ENCODE measurements at regions not wholly inside any gene's neighbourhood (a gene's known extent, or its start where the extent isn't known, plus 50 kb on each side); places are given as distances from the start of the nearest gene placed in this dataset.

DNA sequence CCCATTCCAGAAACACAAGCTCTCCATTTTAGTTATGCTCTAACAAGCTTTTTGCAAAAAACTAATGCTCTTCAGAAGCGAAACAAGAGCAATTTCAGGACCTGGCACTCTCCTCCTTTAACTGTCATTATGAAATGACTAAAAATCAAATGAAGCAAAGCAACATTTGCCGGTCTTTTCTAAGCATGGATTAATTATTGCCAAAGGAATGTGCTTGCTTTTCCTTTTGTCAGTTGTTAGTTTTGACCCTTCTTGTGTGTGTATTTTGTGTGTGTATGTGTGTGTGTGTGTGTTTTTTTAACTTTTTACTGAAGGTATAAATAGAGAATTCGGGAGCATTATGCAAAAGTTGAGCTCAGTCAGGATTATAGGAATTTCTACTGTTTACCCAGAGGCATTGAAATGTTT lies 509.1 kb downstream of the TUSC7 start:
- Histone ChIP-seq H4K20me1 (ENCODE audit: insufficient read depth, low read length) (no peaks in the 10 kb centered on the region), H3K4me2 (ENCODE audit: insufficient read depth, low read length) (no peak overlapping the region), H3K9me3 (ENCODE audit: insufficient read depth, low read length, severe bottlenecking) (no peaks in the 10 kb centered on the region), H3K27ac (ENCODE audit: low read length) (no peak overlapping the region), H3K79me2 (ENCODE audit: insufficient read depth, low read length) (no peaks in the 10 kb centered on the region), H2AFZ (ENCODE audit: low read depth, low read length) (no peak overlapping the region), H3K36me3 (ENCODE audit: insufficient read depth, low read length) (no peaks in the 10 kb centered on the region), H3K4me3 (ENCODE audit: low read depth in 1 of 2, low read length in 2 of 2) (no peak overlapping the region), H3K4me1 (ENCODE audit: insufficient read depth, low read length) (no peaks in the 10 kb centered on the region), H3K27me3 (ENCODE audit: insufficient read depth, low read length, poor library complexity) (no peaks in the 10 kb centered on the region), H3K9ac (ENCODE audit: low read depth, low read length) (no peak overlapping the region)
- DNase-seq = no peak
- TF ChIP-seq EZH2 (IDR thresholded peaks at IDR 0.05; ENCODE audit: borderline replicate concordance, low read depth, low read length, severe bottlenecking) = no peak
- TF ChIP-seq, protein P1, sequence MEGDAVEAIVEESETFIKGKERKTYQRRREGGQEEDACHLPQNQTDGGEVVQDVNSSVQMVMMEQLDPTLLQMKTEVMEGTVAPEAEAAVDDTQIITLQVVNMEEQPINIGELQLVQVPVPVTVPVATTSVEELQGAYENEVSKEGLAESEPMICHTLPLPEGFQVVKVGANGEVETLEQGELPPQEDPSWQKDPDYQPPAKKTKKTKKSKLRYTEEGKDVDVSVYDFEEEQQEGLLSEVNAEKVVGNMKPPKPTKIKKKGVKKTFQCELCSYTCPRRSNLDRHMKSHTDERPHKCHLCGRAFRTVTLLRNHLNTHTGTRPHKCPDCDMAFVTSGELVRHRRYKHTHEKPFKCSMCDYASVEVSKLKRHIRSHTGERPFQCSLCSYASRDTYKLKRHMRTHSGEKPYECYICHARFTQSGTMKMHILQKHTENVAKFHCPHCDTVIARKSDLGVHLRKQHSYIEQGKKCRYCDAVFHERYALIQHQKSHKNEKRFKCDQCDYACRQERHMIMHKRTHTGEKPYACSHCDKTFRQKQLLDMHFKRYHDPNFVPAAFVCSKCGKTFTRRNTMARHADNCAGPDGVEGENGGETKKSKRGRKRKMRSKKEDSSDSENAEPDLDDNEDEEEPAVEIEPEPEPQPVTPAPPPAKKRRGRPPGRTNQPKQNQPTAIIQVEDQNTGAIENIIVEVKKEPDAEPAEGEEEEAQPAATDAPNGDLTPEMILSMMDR (IDR thresholded peaks at IDR 0.05; ENCODE audit: borderline replicate concordance, extremely low read depth, low read length, poor library complexity, severe bottlenecking) = no peak
- ATAC-seq (ENCODE audit: insufficient read depth, low read depth) = no peak

DNA sequence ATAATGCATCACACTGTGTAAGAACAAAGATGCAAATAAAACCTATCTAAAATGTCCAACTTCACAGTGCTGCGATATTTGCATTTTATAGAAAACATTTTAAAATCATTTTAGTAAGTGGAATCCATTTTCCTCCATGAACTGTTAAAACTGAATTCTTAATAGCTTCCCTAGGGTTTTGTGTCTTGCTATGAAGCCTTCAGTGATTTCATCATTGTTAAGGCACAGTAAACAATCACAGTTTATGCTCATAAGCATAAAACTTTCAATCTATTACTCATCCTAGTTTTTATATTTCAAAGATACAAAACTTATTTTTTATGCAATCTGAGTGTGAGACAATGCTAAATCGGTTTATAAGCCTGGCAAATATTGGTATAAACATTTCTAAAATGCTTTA lies 509.7 kb downstream of the TUSC7 start:
- Histone ChIP-seq H3K4me2 (ENCODE audit: insufficient read depth, low read length) (no peak overlapping the region), H3K27me3 (ENCODE audit: insufficient read depth, low read length, poor library complexity) (no peaks in the 10 kb centered on the region), H3K36me3 (ENCODE audit: insufficient read depth, low read length) (no peaks in the 10 kb centered on the region), H2AFZ (ENCODE audit: low read depth, low read length) (no peak overlapping the region), H3K9ac (ENCODE audit: low read depth, low read length) (no peak overlapping the region), H3K4me1 (ENCODE audit: insufficient read depth, low read length) (no peaks in the 10 kb centered on the region), H3K79me2 (ENCODE audit: insufficient read depth, low read length) (no peaks in the 10 kb centered on the region), H3K27ac (ENCODE audit: low read length) (no peak overlapping the region), H4K20me1 (ENCODE audit: insufficient read depth, low read length) (no peaks in the 10 kb centered on the region), H3K4me3 (ENCODE audit: low read depth in 1 of 2, low read length in 2 of 2) (no peak overlapping the region), H3K9me3 (ENCODE audit: insufficient read depth, low read length, severe bottlenecking) (no peaks in the 10 kb centered on the region)
- no peak for DNase-seq
- TF ChIP-seq, protein P1 (IDR thresholded peaks at IDR 0.05; ENCODE audit: borderline replicate concordance, extremely low read depth, low read length, poor library complexity, severe bottlenecking) = no peak
- no peak for TF ChIP-seq EZH2 (IDR thresholded peaks at IDR 0.05; ENCODE audit: borderline replicate concordance, low read depth, low read length, severe bottlenecking)
- no peak for ATAC-seq (ENCODE audit: insufficient read depth, low read depth)

DNA sequence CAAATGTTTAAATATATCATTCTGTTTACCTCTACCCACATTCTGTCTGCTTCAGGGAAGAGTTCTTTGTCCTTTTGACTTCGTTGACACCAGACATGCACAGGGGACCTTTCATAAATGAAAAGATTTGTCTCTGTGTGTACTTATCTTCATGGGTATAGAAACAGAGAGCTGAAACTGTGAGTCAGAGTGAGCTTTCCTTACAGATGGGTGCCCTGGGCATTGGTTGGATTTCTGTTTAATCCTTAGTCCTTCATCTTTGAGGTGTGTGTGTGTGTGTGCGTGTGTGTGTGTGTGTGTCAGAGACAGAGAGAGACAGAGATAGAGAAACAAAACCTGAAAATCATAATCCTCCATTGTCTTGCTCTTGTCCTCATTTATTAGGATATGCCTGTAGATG lies 517.4 kb downstream of the TUSC7 start:
- no peak for ATAC-seq (ENCODE audit: insufficient read depth, low read depth)
- no peaks in the 10 kb centered on the region for H4K20me1 ChIP-seq (ENCODE audit: insufficient read depth, low read length)
- DNase-seq = no peak
- no peaks in the 10 kb centered on the region for H3K27me3 ChIP-seq (ENCODE audit: insufficient read depth, low read length, poor library complexity)
- TF ChIP-seq, protein P1 (IDR thresholded peaks at IDR 0.05; ENCODE audit: borderline replicate concordance, extremely low read depth, low read length, poor library complexity, severe bottlenecking) = no peak
- no peak for TF ChIP-seq EZH2 (IDR thresholded peaks at IDR 0.05; ENCODE audit: borderline replicate concordance, low read depth, low read length, severe bottlenecking)
- H3K9ac ChIP-seq (ENCODE audit: low read depth, low read length) = no peak overlapping the region
- H3K4me3 ChIP-seq (ENCODE audit: low read depth in 1 of 2, low read length in 2 of 2) = no peak overlapping the region
- no peak overlapping the region for H3K27ac ChIP-seq (ENCODE audit: low read length)
- no peak overlapping the region for H2AFZ ChIP-seq (ENCODE audit: low read depth, low read length)
- H3K4me1 ChIP-seq (ENCODE audit: insufficient read depth, low read length) = no peaks in the 10 kb centered on the region
- no peaks in the 10 kb centered on the region for H3K36me3 ChIP-seq (ENCODE audit: insufficient read depth, low read length)
- H3K79me2 ChIP-seq (ENCODE audit: insufficient read depth, low read length) = no peaks in the 10 kb centered on the region
- H3K9me3 ChIP-seq (ENCODE audit: insufficient read depth, low read length, severe bottlenecking) = no peaks in the 10 kb centered on the region
- no peak overlapping the region for H3K4me2 ChIP-seq (ENCODE audit: insufficient read depth, low read length)

DNA sequence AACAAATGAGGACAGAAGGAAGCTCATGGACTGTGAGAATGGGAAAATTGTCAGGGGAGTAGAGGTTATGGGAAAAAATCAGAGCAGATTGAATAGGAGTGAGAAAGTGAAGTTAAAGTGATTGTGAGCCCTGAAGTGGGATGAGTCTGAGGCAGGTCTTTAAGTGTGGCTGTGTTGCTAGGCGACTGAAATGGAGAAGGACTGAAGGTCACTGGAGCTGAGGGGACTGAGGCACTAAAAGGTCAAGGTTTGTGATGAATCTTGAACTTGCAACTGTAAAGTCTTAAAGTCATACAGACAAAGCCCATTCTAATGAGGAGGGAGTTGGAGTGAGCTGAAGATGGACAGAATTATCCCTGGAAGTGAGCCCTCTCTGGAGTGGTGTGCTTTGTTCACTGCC lies 518.9 kb downstream of the TUSC7 start:
- Histone ChIP-seq H3K4me2 (ENCODE audit: insufficient read depth, low read length) (no peak overlapping the region), H3K9ac (ENCODE audit: low read depth, low read length) (no peak overlapping the region), H3K79me2 (ENCODE audit: insufficient read depth, low read length) (no peaks in the 10 kb centered on the region), H3K27ac (ENCODE audit: low read length) (no peak overlapping the region), H3K36me3 (ENCODE audit: insufficient read depth, low read length) (no peaks in the 10 kb centered on the region), H3K9me3 (ENCODE audit: insufficient read depth, low read length, severe bottlenecking) (no peaks in the 10 kb centered on the region), H4K20me1 (ENCODE audit: insufficient read depth, low read length) (no peaks in the 10 kb centered on the region), H3K4me3 (ENCODE audit: low read depth in 1 of 2, low read length in 2 of 2) (no peak overlapping the region), H3K4me1 (ENCODE audit: insufficient read depth, low read length) (no peaks in the 10 kb centered on the region), H3K27me3 (ENCODE audit: insufficient read depth, low read length, poor library complexity) (no peaks in the 10 kb centered on the region), H2AFZ (ENCODE audit: low read depth, low read length) (no peak overlapping the region)
- no peak for TF ChIP-seq EZH2 (IDR thresholded peaks at IDR 0.05; ENCODE audit: borderline replicate concordance, low read depth, low read length, severe bottlenecking)
- TF ChIP-seq, protein P1 (IDR thresholded peaks at IDR 0.05; ENCODE audit: borderline replicate concordance, extremely low read depth, low read length, poor library complexity, severe bottlenecking) = no peak
- ATAC-seq (ENCODE audit: insufficient read depth, low read depth) = no peak
- no peak for DNase-seq
